ENCODE measurements at regions not wholly inside any gene's neighbourhood (a gene's known extent, or its start where the extent isn't known, plus 50 kb on each side); places are given as distances from the start of the nearest gene placed in this dataset.

DNA sequence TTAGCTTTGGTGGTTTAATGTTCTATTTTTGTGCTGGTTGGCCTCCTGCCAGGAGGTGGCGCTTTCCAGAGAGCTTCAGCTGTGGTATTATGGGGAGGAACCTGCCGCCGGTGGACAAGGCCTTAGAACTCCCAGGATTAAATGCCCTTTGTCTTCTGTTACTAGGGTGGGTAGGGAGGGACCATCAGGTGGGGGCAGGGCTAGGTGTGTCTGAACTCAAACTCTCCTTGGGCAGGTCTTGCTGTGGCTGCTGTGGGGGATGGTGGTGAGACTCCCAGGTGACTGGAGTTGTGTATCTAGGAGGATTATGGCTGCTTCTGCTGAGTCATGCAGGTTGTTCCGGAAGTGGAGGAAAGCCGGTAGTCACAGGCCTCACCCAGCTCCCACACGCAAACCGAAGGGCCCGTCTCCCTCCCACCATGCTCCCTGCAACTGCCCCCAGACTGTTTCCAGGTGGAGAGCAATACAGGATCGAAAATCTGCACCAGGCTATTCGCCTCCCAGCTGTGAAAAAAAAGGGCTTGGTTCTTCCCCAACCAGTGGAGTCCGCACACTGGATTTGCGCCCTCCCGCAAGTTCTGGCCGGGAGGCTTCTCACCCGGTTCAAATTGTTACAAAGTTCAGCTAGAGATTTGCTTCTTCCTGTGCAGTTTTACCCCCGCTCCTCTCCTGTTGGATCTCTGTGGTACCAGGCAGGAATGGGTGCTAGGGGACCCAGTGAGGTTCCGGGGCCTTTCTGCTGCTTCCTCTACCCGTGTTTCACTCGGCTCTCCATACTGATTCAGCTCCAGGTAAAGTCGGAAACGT is 220.5 kb downstream of the CENPF start:
- no peak for DNase-seq (ENCODE audit: low read depth in 2 of 2)

DNA sequence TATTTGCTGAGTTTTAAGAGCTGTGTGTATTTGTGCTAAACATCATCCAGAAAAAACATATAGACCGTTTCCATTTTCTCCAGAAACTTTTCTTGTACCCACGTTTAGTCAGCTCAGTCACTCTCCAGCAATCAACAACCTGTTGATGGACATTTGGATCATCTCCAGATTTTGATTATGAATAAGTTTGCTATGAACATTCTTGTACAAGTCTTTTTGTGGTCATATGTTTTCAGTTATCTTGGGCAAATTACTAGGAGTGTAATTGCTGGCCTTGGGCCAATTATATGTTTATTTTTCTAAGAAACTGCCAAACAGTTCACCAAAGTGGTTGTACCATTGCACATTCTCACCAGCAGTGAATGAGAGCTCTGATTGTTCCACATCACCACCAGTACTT is 221.8 kb downstream of the CENPF start:
- DNase-seq (ENCODE audit: low read depth in 2 of 2), result no peak

DNA sequence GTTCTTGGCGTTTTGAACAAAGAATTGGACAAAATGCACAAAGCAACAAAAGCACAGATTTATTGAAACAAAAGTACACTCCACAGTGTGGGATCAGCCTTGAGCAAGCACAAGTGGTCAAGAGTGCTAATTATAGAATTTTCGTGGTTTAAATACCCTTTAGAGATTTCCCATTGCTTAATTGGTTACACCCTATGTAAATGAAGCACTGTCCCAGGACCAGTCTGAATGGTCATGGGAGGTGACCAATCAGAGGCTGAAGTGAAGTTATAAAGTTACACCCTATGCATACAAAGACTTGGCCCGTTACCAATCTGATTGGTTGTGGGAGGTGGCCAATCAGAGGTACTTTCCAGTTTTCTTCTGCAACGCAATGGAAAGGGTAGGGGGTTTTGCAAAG is 223.6 kb downstream of the CENPF start:
- DNase-seq (ENCODE audit: low read depth in 2 of 2), result no peak

DNA sequence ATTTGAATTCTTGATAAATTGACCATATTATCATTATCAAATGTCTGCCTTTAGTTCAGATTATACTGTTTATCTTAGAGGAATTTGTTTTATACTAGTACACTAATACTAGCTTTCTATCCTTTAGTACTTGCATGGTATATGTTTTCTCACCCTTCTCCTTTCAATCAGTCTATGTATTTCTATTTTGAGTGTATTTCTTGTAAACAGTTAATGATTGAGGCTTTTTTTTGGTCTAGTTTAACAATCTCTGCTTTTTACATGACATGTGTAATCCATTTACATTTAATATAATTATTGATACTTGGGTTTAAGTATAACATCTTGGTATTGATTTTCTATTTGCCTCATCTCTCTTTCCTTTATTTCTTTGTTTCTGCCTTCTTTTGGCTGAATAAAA is 224.9 kb downstream of the CENPF start:
- no peak for DNase-seq (ENCODE audit: low read depth in 2 of 2)

DNA sequence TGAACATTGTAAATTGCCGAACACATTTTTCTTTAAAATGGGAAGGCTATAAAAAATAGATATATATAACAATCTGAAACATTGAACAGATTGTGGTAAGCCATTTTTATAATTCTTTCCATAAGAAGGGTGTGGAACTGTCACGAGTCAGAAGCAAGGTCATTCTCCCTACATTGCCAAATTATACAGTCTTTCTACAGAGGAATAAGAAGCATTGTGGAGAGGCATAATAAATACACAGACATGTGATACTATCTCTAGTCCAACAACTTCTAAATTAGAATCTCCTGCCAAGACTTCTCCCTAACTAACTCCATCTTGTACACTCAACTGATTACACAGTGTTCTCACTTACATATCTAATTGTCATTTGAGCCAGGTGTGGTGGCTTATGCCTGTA is 227.9 kb downstream of the CENPF start:
- no peak for DNase-seq (ENCODE audit: low read depth in 2 of 2)

DNA sequence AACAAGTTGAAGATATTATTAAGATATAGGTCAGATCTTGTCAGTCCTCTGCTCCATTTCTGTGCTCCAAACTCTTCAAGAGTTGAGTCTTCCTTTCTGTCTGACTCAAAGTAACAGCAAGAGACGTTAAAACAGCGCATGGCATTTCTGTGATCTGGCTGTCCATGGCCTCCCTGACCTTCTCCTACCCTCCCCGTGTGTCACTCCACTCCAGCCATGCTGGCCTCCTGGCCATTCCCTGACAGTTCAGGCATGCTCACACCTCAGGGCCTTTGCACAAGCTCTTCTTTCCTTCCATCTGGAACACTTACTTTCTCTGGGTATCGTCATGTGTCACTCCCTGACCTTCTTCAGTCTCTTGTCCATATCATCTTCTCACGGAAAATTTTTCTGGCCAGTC is 229.0 kb downstream of the CENPF start:
- DNase-seq (ENCODE audit: low read depth in 2 of 2), result no peak

DNA sequence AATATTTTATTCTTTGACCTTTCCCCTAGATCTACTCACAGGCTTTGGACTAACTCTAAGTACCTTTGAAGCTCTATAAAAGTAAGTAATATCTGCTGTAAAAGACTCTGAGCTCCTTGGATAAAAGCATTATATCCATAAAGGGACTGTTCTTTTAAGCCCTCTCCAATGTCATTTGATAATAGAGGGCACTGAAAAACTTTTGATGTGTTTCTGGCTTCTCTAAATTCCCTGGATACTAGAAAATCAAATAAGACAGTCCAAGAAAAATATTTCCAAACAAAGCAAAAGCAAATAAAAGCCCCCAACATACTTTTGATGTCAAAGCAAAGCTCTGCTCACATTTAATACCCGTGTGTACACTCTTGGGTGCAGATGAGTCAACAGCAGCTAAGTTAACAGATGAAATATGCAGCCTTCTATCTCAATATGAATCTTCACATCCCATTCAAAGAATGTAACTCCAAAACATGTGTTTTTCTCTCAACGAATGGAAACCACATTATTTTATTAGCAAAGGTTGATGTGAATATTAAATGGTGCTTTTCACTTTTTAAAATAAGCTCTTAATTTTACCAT is 230.3 kb downstream of the CENPF start:
- DNase-seq (ENCODE audit: low read depth in 2 of 2), result no peak

DNA sequence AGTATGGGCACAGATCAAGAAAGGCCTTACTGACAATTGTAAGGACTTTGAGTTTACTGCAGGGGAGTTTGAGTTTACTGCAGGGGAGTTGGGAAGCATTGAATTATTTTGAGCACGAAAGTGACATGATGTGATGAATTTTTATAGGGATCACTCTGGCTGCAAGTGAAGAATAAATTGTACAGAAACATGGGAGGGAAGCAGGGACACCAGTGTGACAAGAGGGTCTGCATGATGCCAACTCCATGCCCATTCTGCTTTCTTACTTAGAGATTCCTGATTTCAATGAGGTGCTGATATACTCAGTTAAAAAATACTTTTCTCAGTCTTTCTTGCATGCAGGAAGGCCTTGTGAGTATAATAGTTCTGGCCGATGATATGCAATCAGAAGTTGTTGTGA is 234.4 kb downstream of the CENPF start:
- DNase-seq (ENCODE audit: low read depth in 2 of 2), result no peak

DNA sequence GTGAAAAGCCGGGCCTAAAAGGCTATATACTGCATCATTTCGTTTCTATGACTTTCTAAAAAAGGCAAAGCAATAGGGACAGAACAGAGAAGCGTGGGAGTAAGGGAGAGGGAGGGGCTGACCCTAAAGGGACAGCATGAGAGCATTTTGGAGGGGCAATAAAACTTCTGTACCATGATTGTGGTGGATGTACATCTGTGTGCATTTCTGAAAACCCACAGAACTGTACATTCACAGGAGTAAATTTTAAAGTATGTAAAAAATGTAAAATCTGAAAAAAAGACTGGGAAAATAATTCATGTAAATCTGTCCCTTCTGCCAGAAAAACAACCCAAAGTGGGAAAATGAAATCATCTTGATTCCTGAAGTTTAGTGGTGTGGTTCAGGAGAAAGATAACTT is 235.4 kb downstream of the CENPF start:
- DNase-seq (ENCODE audit: low read depth in 2 of 2), result no peak

DNA sequence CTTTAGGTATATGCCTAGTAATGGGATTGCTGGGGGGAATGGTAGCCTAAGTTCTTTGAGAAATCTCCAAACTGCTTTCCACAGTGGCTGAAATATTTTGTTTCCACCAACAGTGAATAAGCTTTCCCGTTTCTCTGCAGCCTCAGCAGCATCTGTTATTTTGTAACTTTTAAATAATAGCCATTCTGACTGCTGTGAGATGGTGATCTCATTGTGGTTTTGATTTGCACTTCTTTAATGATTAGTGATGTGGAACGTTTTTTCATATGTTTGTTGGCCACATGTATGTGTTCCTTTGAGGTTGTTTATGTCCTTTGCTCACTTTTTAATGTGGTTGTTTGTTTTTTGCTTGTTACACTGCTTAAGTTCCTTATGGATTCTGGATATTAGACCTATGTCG is 237.4 kb downstream of the CENPF start:
- no peak for DNase-seq (ENCODE audit: low read depth in 2 of 2)

DNA sequence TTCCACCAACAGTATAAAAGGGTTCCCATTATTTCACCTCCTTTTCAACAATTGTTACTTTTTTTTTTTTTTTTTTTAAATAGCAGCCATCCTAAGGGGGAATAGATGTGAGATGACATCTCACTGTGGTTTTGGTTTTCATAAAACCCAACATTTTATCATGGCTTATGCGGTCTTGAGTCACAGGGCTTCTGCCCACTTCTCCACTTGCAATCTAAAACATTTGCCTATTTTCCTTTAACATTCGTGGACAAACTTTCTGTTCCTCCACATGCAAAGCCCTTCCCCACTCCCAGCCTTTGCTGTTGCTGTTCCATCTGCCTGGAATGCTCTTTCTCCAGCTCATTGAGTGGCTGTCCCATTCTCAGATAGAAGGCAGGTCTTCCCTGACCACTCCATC is 239.7 kb upstream of the KCNK2 start:
- DNase-seq (ENCODE audit: low read depth in 2 of 2), result no peak

DNA sequence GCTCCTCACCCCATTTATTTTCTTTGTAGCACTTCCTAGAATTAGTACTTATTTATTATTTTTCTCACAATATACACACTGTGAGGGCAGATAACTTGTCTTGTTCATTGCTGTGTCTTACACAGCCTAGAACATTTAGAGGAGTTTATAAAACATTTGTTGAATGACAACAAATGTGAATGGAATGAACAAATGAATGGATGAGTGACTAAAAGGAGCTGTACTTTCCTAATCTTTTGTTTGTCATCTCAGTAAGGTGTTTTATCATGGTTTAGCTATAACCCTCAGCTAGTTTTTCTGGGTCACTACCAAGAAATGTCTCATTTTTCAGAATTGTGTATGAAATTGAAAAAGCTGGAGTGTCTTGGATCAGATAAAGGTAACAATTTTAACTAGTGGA is 239.3 kb upstream of the KCNK2 start:
- no peak for DNase-seq (ENCODE audit: low read depth in 2 of 2)

DNA sequence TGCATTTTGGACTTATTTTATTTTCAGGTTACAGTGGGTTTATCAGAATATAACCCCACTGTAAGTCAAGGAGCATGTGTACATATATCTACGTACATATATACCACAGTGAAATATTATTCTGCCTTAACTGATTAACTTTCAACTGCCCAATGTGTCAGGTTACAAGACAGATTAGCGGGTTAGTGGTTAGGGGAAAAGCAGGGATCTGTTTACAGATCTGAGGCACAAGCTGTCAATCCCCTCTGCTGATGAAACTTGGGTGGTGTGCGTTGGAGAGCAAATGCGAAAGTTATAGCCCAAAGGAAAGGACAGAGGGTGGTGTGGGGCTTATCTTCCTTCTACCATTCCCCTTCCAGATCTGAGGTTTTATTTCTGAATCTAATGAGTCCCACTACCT is 238.2 kb upstream of the KCNK2 start:
- no peak for DNase-seq (ENCODE audit: low read depth in 2 of 2)

DNA sequence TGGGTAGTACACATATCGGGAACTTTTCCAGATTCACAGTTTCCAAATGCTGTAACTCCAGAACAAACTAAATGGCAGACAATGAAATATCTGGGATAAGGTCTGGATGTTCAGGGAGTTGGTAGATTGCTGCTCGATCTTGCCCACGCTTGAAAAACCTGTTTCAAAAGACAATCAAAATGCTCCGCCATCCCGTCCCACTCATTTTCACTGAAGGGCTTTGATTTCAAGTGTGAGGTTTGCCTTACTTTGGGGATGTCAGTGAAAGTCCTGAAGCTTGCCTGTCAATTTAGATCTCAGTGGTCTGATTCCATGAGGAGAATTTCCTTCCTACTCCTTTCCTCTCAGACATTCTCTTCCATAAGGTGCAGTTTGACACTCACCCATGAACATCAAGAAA is 236.3 kb upstream of the KCNK2 start:
- DNase-seq (ENCODE audit: low read depth in 2 of 2), result no peak

DNA sequence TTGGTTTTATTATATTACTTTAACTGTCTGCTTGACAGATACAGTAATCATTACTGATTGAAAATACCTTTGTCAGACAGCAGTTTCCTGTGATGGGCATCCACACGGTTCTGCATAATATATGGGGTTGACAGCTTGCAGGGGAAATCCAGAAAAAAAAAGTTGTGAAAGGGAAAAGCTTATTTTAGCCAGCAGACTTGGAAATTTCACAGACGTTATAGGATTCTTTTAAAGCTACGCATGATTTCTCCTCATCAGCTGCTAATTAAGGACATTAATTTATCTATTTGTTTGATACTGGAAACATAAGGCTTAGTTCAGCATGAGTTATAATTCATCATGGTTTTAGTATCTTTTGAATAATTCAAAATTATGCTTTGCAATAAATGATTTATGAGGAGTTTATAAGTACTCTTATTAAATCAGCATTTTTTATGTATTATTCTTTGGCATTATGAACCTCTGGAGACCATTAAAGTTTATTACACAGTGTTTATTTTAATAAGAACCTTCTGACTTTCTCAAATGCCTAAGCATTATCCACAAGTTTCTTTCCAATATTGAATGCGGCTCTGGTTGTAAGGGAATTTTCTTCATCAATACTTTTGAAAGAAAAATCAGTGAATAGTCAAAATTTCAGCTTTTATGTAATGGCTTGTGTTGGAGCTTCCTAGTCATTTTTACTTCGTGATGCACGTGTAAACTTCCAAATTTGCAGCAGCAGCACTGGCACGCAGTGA is 235.3 kb upstream of the KCNK2 start:
- DNase-seq (ENCODE audit: low read depth in 2 of 2), result no peak

DNA sequence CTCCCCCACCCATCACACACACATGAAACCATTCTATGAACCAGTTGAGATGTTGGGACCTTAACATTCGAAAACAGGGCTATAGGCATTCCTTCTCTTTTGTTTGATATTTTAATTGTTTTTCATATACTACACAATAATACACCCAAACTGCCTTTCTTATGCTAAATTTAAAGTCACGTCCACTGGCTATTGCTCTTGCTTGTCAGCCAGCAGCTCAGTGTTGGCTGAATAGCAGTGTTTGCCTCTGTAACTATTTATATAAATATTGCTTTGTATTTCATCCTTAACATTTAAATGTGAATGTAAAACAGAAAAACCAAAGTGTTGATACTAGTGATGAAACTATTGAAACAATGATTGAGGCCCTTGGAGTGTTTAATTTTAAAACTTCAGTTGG is 234.4 kb upstream of the KCNK2 start:
- DNase-seq (ENCODE audit: low read depth in 2 of 2), result no peak

DNA sequence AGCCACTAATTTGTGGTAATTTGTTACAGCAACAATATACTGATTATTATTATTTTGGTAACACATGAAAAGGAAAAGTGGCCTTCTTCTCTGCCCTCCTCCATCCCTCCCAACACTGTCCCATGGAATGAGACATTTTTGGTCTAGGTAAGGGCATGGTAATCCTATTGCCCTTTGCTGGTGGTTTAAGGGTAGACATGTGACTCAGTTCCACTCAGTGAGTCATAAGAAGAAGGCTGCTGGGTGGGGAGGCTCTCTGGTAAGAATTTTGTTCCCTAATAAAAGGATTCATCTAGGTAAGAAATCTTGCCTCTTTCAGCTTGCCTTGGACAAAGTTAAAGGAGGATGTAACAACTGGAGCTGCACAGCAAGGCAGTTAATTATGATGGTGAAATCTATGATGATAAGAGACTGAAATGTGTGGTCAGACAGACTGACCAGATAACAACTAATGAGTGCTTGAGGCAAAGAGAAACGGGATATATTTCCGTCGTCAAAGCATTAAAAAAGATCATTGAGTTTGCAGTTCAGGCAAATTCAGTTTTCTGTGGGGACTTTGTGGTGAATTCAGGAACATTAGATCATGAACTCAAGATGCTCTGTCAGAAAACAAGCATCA is 232.0 kb upstream of the KCNK2 start:
- DNase-seq (ENCODE audit: low read depth in 2 of 2), result no peak

DNA sequence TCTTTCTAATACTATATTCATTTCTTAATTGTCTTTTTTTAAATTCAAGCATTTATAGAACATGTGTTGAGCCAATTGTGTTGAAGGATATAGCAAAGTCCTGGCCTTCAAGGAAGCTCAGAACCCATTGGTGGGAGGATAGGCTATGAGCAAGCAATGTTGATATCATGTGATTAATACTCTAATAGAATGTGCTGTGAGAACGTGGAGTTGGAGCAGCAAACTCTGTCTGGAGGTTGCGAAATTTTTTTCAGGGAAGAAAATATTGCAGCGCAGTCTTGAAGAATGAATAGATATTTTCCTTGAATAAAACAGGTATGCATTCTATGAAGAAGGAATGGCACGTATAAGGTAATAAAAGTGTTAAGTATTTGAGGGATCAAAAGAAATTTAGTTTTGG is 229.2 kb upstream of the KCNK2 start:
- DNase-seq (ENCODE audit: low read depth in 2 of 2), result no peak

DNA sequence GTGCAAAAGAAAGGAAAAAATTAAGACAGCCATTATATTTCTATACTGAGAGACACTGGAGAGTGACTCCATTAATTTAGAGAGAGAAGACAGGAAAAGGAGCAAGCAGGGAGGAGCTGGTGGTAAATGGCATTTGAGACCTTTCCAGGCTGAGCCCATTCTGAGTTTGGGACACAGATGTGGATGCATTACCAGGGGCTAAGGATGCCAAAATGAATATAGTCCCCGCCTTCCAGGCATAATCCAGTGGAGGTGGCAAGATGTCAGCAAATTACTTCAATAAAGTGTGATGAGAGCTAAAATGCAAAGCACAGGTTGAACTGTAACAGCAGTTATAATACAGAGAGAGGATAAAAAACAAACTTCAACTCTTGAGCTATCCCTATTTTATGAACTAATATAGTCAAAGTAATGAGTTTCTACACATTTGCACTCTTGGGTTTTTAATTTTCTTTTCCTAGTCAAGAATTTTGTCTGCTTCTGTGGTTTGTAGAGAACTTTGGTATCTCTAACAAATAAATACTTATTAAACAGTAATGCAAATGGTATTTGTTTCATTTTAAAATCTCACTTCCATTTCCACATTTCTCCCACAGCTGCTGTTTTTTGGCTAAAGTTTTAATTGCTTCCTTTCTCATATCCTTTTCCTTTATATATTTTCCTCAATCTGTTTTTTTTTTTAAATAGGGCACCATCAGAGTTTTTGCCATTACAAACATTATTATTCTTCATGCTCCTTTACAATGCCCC is 228.2 kb upstream of the KCNK2 start:
- no peak for DNase-seq (ENCODE audit: low read depth in 2 of 2)

DNA sequence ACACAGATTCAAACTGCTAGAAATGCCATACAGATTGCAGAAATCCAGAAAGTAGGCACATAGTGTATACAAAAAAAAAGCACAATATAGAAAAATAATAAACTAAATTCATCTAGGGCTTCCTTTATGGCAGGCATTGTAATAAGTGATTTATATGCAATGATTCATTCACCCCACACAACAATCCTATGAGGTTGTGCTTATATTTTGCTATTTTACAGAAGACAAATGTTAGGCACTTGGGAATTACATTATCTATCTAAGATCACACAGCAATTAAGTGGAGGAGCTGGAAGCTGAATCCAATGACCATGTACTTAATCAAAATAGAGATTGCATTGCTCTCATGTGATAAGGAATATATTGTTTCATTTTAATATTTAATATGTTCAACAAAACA is 225.7 kb upstream of the KCNK2 start:
- DNase-seq (ENCODE audit: low read depth in 2 of 2), result no peak

DNA sequence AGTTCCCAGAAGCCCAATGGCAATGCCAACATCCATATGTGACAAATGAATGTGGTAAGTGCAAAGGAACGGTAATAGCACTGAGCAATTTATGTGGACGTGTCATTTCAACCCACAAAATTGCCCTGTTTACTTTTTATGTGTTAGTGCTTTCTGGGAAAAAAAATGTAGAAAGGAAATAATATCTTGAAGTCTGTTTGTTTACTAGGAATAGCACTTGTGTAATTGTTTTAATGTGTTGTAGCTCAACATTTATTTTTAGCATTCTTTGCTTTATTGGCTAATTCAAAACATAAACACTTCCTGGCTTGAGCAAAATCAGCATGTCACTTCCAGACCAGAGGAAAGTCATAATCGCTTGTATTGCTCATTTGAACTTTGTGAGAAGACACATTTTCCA is 224.8 kb upstream of the KCNK2 start:
- DNase-seq (ENCODE audit: low read depth in 2 of 2), result no peak

DNA sequence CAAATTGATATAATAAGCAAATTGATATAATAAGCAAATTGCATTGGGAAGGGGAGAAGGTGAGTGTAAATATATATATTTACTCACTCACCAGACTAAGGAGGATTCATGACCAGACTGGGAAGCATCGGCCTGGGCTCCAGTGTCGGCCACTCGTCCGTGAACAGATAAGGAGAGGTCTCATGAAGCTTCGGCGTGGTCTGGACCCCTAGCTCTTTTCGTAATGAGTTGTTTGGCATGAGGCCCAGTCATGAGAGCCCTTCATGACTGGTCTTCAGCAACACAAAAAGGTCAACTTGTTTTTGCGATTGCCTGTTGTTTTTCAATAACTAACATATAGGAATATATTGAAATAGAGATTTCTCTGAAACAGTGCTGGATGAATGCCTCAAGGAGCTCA is 222.9 kb upstream of the KCNK2 start:
- no peak for DNase-seq (ENCODE audit: low read depth in 2 of 2)

Measured in stimulated activated CD4-positive, alpha-beta T cell treated with anti-CD3 and anti-CD28 coated beads, Interleukin-1b, Interleukin-23, amount 100 ng/mL, for 1 hour (primary cell).